ENCODE measurements at regions not wholly inside any gene's neighbourhood (a gene's known extent, or its start where the extent isn't known, plus 50 kb on each side); places are given as distances from the start of the nearest gene placed in this dataset.

GRCh38 chr3:104676241-104676640 is 690.5 kb upstream of the ALCAM start:
- no peaks in the 10 kb centered on the region for H3K9me3 Mint-ChIP-seq
- no peak for DNase-seq

GRCh38 chr3:104677932-104678331 is 688.8 kb upstream of the ALCAM start:
- Histone ChIP-seq H3K27ac (ENCODE audit: low read depth in 1 of 2, low read length in 2 of 2) (no peak overlapping the region), H3K4me3 (ENCODE audit: low read length) (no peak overlapping the region), H3K9me3 (ENCODE audit: control insufficient read depth in 1 of 2, insufficient read depth in 1 of 2, low read length in 2 of 2) (no peaks in the 10 kb centered on the region), H3K27me3 (ENCODE audit: control insufficient read depth in 1 of 2, insufficient read depth in 2 of 2, low read length in 2 of 2) (no peaks in the 10 kb centered on the region), H3K36me3 (ENCODE audit: insufficient read depth, low read length) (no peaks in the 10 kb centered on the region), H3K4me1 (ENCODE audit: insufficient read depth, low read length) (no peaks in the 10 kb centered on the region)
- no peak overlapping the region for H3K4me3 Mint-ChIP-seq
- no peaks in the 10 kb centered on the region for H3K36me3 Mint-ChIP-seq (ENCODE audit: low read depth)
- DNase-seq (no peak), ATAC-seq (ENCODE audit: poor library complexity) (no peak)
- no peak for TF ChIP-seq CTCF (IDR thresholded peaks at IDR 0.05)
- no peak overlapping the region for H3K27ac Mint-ChIP-seq
- H3K9me3 Mint-ChIP-seq: no peaks in the 10 kb centered on the region
- ChIA-PET POLR2A (no interaction called here), CTCF (no interaction called here)
- H3K4me1 Mint-ChIP-seq (ENCODE audit: low read depth): no peaks in the 10 kb centered on the region
- intact Hi-C loops (cut with DNase I, micrococcal nuclease): no loop called here
- H3K27me3 Mint-ChIP-seq: no peaks in the 10 kb centered on the region

More at GRCh38 chr3:104676241-104676640, 690.5 kb upstream of the ALCAM start:
- no peak overlapping the region for H3K27ac Mint-ChIP-seq
- Histone ChIP-seq H3K27ac (ENCODE audit: low read depth in 1 of 2, low read length in 2 of 2) (no peak overlapping the region), H3K4me1 (ENCODE audit: insufficient read depth, low read length) (no peaks in the 10 kb centered on the region), H3K27me3 (ENCODE audit: control insufficient read depth in 1 of 2, insufficient read depth in 2 of 2, low read length in 2 of 2) (no peaks in the 10 kb centered on the region), H3K9me3 (ENCODE audit: control insufficient read depth in 1 of 2, insufficient read depth in 1 of 2, low read length in 2 of 2) (no peaks in the 10 kb centered on the region), H3K4me3 (ENCODE audit: low read length) (no peak overlapping the region), H3K36me3 (ENCODE audit: insufficient read depth, low read length) (no peaks in the 10 kb centered on the region)
- no peaks in the 10 kb centered on the region for H3K27me3 Mint-ChIP-seq
- intact Hi-C loops (cut with DNase I, micrococcal nuclease): no loop called here
- no peak overlapping the region for H3K4me3 Mint-ChIP-seq
- POLR2A ChIA-PET: no interaction called here
- CTCF ChIA-PET: no interaction called here
- H3K36me3 Mint-ChIP-seq (ENCODE audit: low read depth): no peaks in the 10 kb centered on the region
- no peak for ATAC-seq (ENCODE audit: poor library complexity)
- H3K4me1 Mint-ChIP-seq (ENCODE audit: low read depth): no peaks in the 10 kb centered on the region
- no peak for TF ChIP-seq CTCF (IDR thresholded peaks at IDR 0.05)

GRCh38 chr3:104685492-104685891 is 681.2 kb upstream of the ALCAM start:
- DNase-seq (no peak), ATAC-seq (ENCODE audit: poor library complexity) (no peak)
- no peak for TF ChIP-seq CTCF (IDR thresholded peaks at IDR 0.05)
- Mint-ChIP-seq H3K27me3 (no peaks in the 10 kb centered on the region), H3K36me3 (ENCODE audit: low read depth) (no peaks in the 10 kb centered on the region), H3K9me3 (peaks cover 5% of the 10 kb centered on the region), H3K27ac (no peak overlapping the region), H3K4me1 (ENCODE audit: low read depth) (no peaks in the 10 kb centered on the region), H3K4me3 (no peak overlapping the region)
- peaks cover 0 to 9% of the 10 kb centered on the region in 2 experiments for H3K9me3 ChIP-seq (ENCODE audit: control insufficient read depth in 1 of 2, insufficient read depth in 1 of 2, low read length in 2 of 2)
- CTCF ChIA-PET: no interaction called here
- no peaks in the 10 kb centered on the region for H3K4me1 ChIP-seq (ENCODE audit: insufficient read depth, low read length)
- H3K36me3 ChIP-seq (ENCODE audit: insufficient read depth, low read length): no peaks in the 10 kb centered on the region
- H3K4me3 ChIP-seq (ENCODE audit: low read length): no peak overlapping the region
- no peaks in the 10 kb centered on the region for H3K27me3 ChIP-seq (ENCODE audit: control insufficient read depth in 1 of 2, insufficient read depth in 2 of 2, low read length in 2 of 2)
- POLR2A ChIA-PET: no interaction called here
- intact Hi-C loops (cut with DNase I, micrococcal nuclease): no loop called here
- no peak overlapping the region for H3K27ac ChIP-seq (ENCODE audit: low read depth in 1 of 2, low read length in 2 of 2)
